Endothelial cell of umbilical vein (primary cell): ENCODE measurements at regions not wholly inside any gene's neighbourhood (a gene's known extent, or its start where the extent isn't known, plus 50 kb on each side); places are given as distances from the start of the nearest gene placed in this dataset.

Source experiments
- BruUV-seq: library from RNA; stranded (reverse); fragments of 400-500 nt; replicated peaks from 2 replicates; lab custom pipeline; 2021; lab: Mats Ljungman, UMichigan
- CTCF ChIA-PET: fragments of 300-600, 350-600 bp; sonication (Branson Sonifier 250); formaldehyde crosslinking; loops from one replicate; lab custom pipeline; 2021; ENCODE audit warnings: antibody characterized with exemption, inconsistent platforms; lab: Charles Lee
- POLR2A ChIA-PET: fragments of 300-600, 350-600 bp; sonication (Branson Sonifier 250); formaldehyde crosslinking; loops from one replicate; lab custom pipeline; 2021; ENCODE audit warnings: antibody characterized with exemption, inconsistent platforms; lab: Charles Lee
- DNase-seq: peaks from one replicate; pipeline ENCODE4 v3.0.0-alpha.2; 2011; ENCODE audit warnings: low read depth, low spot score
- FAIRE-seq: peaks from 2 replicates; lab custom pipeline; 2011; peaks lifted over from hg19 to GRCh38; lab: Jason Lieb, UNC
- H2AFZ ChIP-seq: 2 replicates; pipeline ENCODE4 v1.6.0; 2012; ENCODE audit warnings: low read depth, low read length, control low read depth, inconsistent platforms
- H3K27ac ChIP-seq: 2 replicates; pipeline ENCODE4 v1.5.1; 2011; ENCODE audit warnings: low read depth, mild to moderate bottlenecking, control low read depth, low read length, moderate library complexity; ENCODE audit not compliant: insufficient read depth
- H3K27me3 ChIP-seq, 2 experiments: 2 replicates each; pipeline versions ENCODE4 v1.6.0 to v1.6.1; 2011; ENCODE audit warnings: low read length in 2 of 2, mixed read lengths in 1 of 2; ENCODE audit not compliant: control insufficient read depth in 2 of 2, insufficient read depth in 2 of 2
- H3K36me3 ChIP-seq, 2 experiments: 2 replicates in 1 of 2; 3 replicates in 1 of 2; pipeline ENCODE4 v1.5.1; 2011; ENCODE audit warnings: low read length in 2 of 2, mild to moderate bottlenecking in 1 of 2, moderate library complexity in 1 of 2; ENCODE audit not compliant: control insufficient read depth in 2 of 2, insufficient read depth in 2 of 2; ENCODE audit errors: extremely low read depth in 1 of 2
- H3K4me1 ChIP-seq: 3 replicates; pipeline ENCODE4 v1.5.1; 2011; ENCODE audit warnings: mild to moderate bottlenecking, low read length; ENCODE audit not compliant: control insufficient read depth, insufficient read depth; ENCODE audit errors: extremely low read depth
- H3K4me2 ChIP-seq: 2 replicates; pipeline ENCODE4 v1.6.1; 2011; ENCODE audit warnings: low read length, control low read depth, mixed read lengths; ENCODE audit not compliant: insufficient read depth
- H3K4me3 ChIP-seq, 3 experiments: fragments of 200-600 bp in 1 of 3; sonication (generic), shearing (Covaris generic) in 1 of 3; replicated peaks in 1 of 3; 2 replicates each; pipeline ENCODE4 v1.5.1; 2011 to 2016; ENCODE audit warnings: control low read depth in 3 of 3, low read length in 3 of 3, mild to moderate bottlenecking in 2 of 3, inconsistent platforms in 1 of 3, low read depth in 1 of 3, moderate library complexity in 1 of 3; ENCODE audit not compliant: insufficient read depth in 1 of 3
- H3K79me2 ChIP-seq: 2 replicates; pipeline ENCODE4 v1.6.0; 2012; ENCODE audit warnings: low read length, inconsistent platforms; ENCODE audit not compliant: control insufficient read depth, insufficient read depth
- H3K9ac ChIP-seq: replicated peaks from 2 replicates; pipeline ENCODE3; 2011; ENCODE audit warnings: low read length, control low read depth; ENCODE audit not compliant: insufficient read depth; ENCODE audit errors: extremely low read depth
- H3K9me1 ChIP-seq: replicated peaks from 3 replicates; pipeline ENCODE4 v1.6.0; 2011; ENCODE audit warnings: mild to moderate bottlenecking, low read length; ENCODE audit not compliant: control insufficient read depth, insufficient read depth; ENCODE audit errors: extremely low read depth
- H3K9me3 ChIP-seq: replicated peaks from 2 replicates; pipeline ENCODE4 v1.5.1; 2012; ENCODE audit warnings: low read length, inconsistent platforms; ENCODE audit not compliant: control insufficient read depth, insufficient read depth
- H4K20me1 ChIP-seq: replicated peaks from 2 replicates; pipeline ENCODE3; 2011; ENCODE audit warnings: mild to moderate bottlenecking, low read length; ENCODE audit not compliant: control insufficient read depth, insufficient read depth; ENCODE audit errors: extremely low read depth
- CTCF ChIP-seq, 2 donors: IDR thresholded peaks; 1 replicate in 1 of 2; 2 replicates in 1 of 2; pipeline ENCODE4 v1.5.1; 2011; ENCODE audit warnings: low read length in 2 of 2, mild to moderate bottlenecking in 2 of 2, moderate library complexity in 2 of 2, control low read depth in 1 of 2, inconsistent platforms in 1 of 2, low read depth in 1 of 2; ENCODE audit not compliant: insufficient read depth in 1 of 2; ENCODE audit errors: extremely low read depth in 1 of 2
- EZH2 ChIP-seq: IDR thresholded peaks from 2 replicates; pipeline ENCODE4 v1.6.1; 2012; ENCODE audit warnings: borderline replicate concordance, low read depth, mild to moderate bottlenecking, moderate library complexity, low read length, inconsistent platforms; ENCODE audit not compliant: severe bottlenecking
- FOS ChIP-seq: IDR thresholded peaks from 2 replicates; pipeline ENCODE4 v1.6.1; 2011; ENCODE audit warnings: mild to moderate bottlenecking, low read length, moderate library complexity, borderline replicate concordance; ENCODE audit not compliant: insufficient read depth
- GATA2 ChIP-seq: IDR thresholded peaks from 2 replicates; pipeline ENCODE4 v1.7.0; 2011; ENCODE audit warnings: low read depth, mild to moderate bottlenecking, moderate library complexity, mixed read lengths, low read length; ENCODE audit not compliant: insufficient read length, insufficient read depth
- JUN ChIP-seq: IDR thresholded peaks from 2 replicates; pipeline ENCODE4 v1.6.1; 2011; ENCODE audit warnings: borderline replicate concordance, low read depth; ENCODE audit not compliant: insufficient read length, insufficient read depth
- MAX ChIP-seq: IDR thresholded peaks from 2 replicates; pipeline ENCODE4 v1.6.1; 2011; ENCODE audit not compliant: insufficient read depth, insufficient read length
- MYC ChIP-seq: IDR thresholded peaks from one replicate; pipeline ENCODE4 v1.6.1; 2011; ENCODE audit warnings: mild to moderate bottlenecking, low read depth, low read length
- POLR2A ChIP-seq: IDR thresholded peaks from 2 replicates; pipeline ENCODE4 v1.6.1; 2012; ENCODE audit warnings: low read depth, mild to moderate bottlenecking, control low read depth, low read length
- POLR2AphosphoS5 ChIP-seq: IDR thresholded peaks from 2 replicates; pipeline ENCODE4 v1.6.1; 2012; ENCODE audit warnings: low read depth, mild to moderate bottlenecking, control low read depth, low read length, moderate library complexity; ENCODE audit not compliant: insufficient read depth
- dilution Hi-C: fragments of 300-500 bp; cut with MboI; formaldehyde crosslinking; loops from one replicate; pipeline ENCODE4 v1.15.0; 2019; ENCODE audit warnings: low sequenced_read_pairs; ENCODE audit not compliant: extremely low pct_ligation_motif_present
- intact Hi-C: fragments of 100-400 bp; cut with micrococcal nuclease; formaldehyde crosslinking; loops from one replicate; pipeline ENCODE4 v1.10.0; 2022

DNA sequence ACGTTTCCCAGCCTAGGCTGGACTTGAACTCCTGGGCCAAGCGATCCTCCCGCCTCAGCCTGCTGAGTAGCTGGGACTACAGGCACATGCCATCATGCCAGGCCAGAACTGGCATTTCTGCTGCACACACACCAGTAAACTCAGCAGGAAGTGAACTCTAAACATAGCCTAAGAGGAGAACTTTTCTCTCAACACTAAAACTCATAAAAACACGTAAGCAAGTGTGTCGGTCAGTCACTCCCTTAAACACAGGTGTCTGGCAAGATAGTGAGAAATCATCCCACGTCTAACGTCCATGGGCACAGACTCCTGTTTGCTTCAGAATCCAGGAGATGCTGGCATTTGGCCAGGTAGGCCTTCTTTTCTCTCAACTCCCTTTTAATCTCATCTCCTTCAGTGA lies 104.8 kb downstream of the RPL27A start:
- Histone ChIP-seq H4K20me1 (no peaks in the 10 kb centered on the region), H3K27me3 (no peaks in the 10 kb centered on the region), H3K4me2 (no peak overlapping the region), H3K27ac (no peak overlapping the region), H3K9me1 (no peaks in the 10 kb centered on the region), H3K36me3 (no peaks in the 10 kb centered on the region), H3K9ac (no peak overlapping the region), H3K4me1 (no peaks in the 10 kb centered on the region), H2AFZ (no peak overlapping the region), H3K4me3 (no peak overlapping the region), H3K79me2 (no peaks in the 10 kb centered on the region), H3K9me3 (no peaks in the 10 kb centered on the region)
- FAIRE-seq (no peak), DNase-seq (no peak)
- ChIA-PET POLR2A (no interaction called here), CTCF (interaction anchor here (1.0 kb wide), 1 partner anchor 13 kb away, joined by 4 read pairs; no protein-coding TSS in a partner anchor)
- dilution Hi-C loops, result no loop called here
- intact Hi-C loops, result no loop called here
- TF ChIP-seq JUN (no peak), GATA2 (no peak), FOS (no peak), EZH2 (no peak), POLR2AphosphoS5 (no peak), CTCF (IDR thresholded peaks at IDR 0.05; ENCODE audit: extremely low read depth in 1 of 2, insufficient read depth in 1 of 2, low read depth in 1 of 2, low read length in 2 of 2) (no peak), MYC (no peak), POLR2A (no peak), MAX (no peak)
- BruUV-seq, result no TSS peak
